ENCODE measurements at regions not wholly inside any gene's neighbourhood (a gene's known extent, or its start where the extent isn't known, plus 50 kb on each side); places are given as distances from the start of the nearest gene placed in this dataset.
"Not testable (repeated sequence)": the region's sequence is repeated elsewhere in the genome, so short reads cannot be mapped to it uniquely, and the experiment has no call there.

DNA sequence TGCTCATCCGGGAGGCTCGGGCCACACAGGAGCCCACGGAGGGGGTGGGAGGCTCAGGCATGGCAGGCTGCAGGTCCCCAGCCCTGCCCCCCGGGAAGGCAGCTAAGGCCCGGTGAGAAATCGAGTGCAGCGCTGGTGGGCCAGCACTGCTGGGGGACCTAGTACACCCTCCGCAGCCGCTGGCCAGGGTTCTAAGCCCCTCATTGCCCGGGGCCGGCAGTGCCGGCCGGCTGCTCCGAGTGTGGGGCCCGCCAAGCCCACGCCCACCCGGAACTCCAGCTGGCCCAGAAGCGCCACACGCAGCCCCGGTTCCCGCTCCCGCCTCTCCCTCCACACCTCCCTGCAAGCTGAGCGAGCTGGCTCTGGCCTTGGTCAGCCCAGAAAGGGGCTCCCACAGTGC lies 183.6 kb upstream of the ROBO1 start:
- TF ChIP-seq, protein P1, sequence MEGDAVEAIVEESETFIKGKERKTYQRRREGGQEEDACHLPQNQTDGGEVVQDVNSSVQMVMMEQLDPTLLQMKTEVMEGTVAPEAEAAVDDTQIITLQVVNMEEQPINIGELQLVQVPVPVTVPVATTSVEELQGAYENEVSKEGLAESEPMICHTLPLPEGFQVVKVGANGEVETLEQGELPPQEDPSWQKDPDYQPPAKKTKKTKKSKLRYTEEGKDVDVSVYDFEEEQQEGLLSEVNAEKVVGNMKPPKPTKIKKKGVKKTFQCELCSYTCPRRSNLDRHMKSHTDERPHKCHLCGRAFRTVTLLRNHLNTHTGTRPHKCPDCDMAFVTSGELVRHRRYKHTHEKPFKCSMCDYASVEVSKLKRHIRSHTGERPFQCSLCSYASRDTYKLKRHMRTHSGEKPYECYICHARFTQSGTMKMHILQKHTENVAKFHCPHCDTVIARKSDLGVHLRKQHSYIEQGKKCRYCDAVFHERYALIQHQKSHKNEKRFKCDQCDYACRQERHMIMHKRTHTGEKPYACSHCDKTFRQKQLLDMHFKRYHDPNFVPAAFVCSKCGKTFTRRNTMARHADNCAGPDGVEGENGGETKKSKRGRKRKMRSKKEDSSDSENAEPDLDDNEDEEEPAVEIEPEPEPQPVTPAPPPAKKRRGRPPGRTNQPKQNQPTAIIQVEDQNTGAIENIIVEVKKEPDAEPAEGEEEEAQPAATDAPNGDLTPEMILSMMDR (IDR thresholded peaks at IDR 0.05): not testable (repeated sequence)
- not testable (repeated sequence) for TF ChIP-seq MAFK (IDR thresholded peaks at IDR 0.05; ENCODE audit: partially characterized antibody)
- TF ChIP-seq, protein P2, sequence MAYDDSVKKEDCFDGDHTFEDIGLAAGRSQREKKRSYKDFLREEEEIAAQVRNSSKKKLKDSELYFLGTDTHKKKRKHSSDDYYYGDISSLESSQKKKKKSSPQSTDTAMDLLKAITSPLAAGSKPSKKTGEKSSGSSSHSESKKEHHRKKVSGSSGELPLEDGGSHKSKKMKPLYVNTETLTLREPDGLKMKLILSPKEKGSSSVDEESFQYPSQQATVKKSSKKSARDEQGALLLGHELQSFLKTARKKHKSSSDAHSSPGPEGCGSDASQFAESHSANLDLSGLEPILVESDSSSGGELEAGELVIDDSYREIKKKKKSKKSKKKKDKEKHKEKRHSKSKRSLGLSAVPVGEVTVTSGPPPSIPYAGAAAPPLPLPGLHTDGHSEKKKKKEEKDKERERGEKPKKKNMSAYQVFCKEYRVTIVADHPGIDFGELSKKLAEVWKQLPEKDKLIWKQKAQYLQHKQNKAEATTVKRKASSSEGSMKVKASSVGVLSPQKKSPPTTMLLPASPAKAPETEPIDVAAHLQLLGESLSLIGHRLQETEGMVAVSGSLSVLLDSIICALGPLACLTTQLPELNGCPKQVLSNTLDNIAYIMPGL (CRISPR knock-in tag; IDR thresholded peaks at IDR 0.05; ENCODE audit: borderline replicate concordance): not testable (repeated sequence)

All from A549 (cell line).